ENCODE measurements at regions not wholly inside any gene's neighbourhood (a gene's known extent, or its start where the extent isn't known, plus 50 kb on each side); places are given as distances from the start of the nearest gene placed in this dataset.

GRCh38 chr1:191696354-191696753, 461.9 kb upstream of the RGS18 start:
- TF ChIP-seq CTCF (IDR thresholded peaks at IDR 0.05) (no peak), POLR2A (IDR thresholded peaks at IDR 0.05; ENCODE audit: low read depth) (no peak), POLR2AphosphoS5 (IDR thresholded peaks at IDR 0.05) (no peak)
